Neural crest cell (in vitro differentiated cells): ENCODE measurements at regions not wholly inside any gene's neighbourhood (a gene's known extent, or its start where the extent isn't known, plus 50 kb on each side); places are given as distances from the start of the nearest gene placed in this dataset.

Source experiments
- DNase-seq: peaks from one replicate; pipeline ENCODE4 v3.0.0; 2021; ENCODE audit warnings: low read depth, mixed read lengths, low spot score
- H3K27ac Mint-ChIP-seq: one replicate; pipeline ENCODE4 v1.8.0; 2021; ENCODE audit warnings: mild to moderate bottlenecking, mixed read lengths; ENCODE audit not compliant: unreplicated experiment
- H3K27me3 Mint-ChIP-seq: 2 replicates; pipeline ENCODE4 v1.8.0; 2021; ENCODE audit warnings: low read depth, mild to moderate bottlenecking, mixed read lengths
- H3K36me3 Mint-ChIP-seq: 2 replicates; pipeline ENCODE4 v1.8.0; 2021; ENCODE audit warnings: low read depth, mild to moderate bottlenecking, mixed read lengths
- H3K4me1 Mint-ChIP-seq: 2 replicates; pipeline ENCODE4 v1.8.0; 2021; ENCODE audit warnings: mixed read lengths
- H3K4me3 Mint-ChIP-seq: one replicate; pipeline ENCODE4 v1.8.0; 2021; ENCODE audit warnings: mild to moderate bottlenecking, mixed read lengths
- H3K9me3 Mint-ChIP-seq: 2 replicates; pipeline ENCODE4 v1.8.0; 2021; ENCODE audit warnings: mixed read lengths
- TF ChIP-seq, protein P1 (sequence below): fragments of 200-600 bp; sonication (generic); conservative IDR thresholded peaks from 2 replicates; pipeline ENCODE4 v1.5.0; 2021; ENCODE audit warnings: antibody characterized with exemption, mild to moderate bottlenecking

DNA sequence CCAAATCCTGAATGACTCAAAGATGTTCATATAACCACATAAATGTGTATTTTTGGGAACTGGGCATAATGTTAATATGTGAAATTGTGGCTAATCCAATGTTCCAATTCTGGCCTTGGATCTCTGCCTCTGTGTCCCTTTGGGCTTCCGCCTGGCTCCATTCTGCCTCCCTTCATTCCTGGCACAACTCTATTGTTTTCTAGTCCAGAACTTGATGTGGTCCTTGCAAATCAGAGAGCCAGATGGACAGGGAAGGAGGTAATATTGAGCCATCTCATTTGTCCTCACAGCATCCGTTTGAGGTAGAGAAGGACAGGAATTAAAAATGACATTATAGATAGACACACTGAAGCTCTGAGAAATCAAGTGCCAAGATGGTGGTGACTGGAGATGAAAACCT lies 355.7 kb upstream of the TBL1XR1 start:
- Mint-ChIP-seq H3K27me3 (no peaks in the 10 kb centered on the region), H3K36me3 (no peaks in the 10 kb centered on the region), H3K4me1 (peaks cover 44% of the 10 kb centered on the region), H3K4me3 (no peak overlapping the region), H3K9me3 (no peaks in the 10 kb centered on the region), H3K27ac (peak overlapping the region; percentile 44)
- TF ChIP-seq, protein P1, sequence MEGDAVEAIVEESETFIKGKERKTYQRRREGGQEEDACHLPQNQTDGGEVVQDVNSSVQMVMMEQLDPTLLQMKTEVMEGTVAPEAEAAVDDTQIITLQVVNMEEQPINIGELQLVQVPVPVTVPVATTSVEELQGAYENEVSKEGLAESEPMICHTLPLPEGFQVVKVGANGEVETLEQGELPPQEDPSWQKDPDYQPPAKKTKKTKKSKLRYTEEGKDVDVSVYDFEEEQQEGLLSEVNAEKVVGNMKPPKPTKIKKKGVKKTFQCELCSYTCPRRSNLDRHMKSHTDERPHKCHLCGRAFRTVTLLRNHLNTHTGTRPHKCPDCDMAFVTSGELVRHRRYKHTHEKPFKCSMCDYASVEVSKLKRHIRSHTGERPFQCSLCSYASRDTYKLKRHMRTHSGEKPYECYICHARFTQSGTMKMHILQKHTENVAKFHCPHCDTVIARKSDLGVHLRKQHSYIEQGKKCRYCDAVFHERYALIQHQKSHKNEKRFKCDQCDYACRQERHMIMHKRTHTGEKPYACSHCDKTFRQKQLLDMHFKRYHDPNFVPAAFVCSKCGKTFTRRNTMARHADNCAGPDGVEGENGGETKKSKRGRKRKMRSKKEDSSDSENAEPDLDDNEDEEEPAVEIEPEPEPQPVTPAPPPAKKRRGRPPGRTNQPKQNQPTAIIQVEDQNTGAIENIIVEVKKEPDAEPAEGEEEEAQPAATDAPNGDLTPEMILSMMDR = no peak
- no peak for DNase-seq

DNA sequence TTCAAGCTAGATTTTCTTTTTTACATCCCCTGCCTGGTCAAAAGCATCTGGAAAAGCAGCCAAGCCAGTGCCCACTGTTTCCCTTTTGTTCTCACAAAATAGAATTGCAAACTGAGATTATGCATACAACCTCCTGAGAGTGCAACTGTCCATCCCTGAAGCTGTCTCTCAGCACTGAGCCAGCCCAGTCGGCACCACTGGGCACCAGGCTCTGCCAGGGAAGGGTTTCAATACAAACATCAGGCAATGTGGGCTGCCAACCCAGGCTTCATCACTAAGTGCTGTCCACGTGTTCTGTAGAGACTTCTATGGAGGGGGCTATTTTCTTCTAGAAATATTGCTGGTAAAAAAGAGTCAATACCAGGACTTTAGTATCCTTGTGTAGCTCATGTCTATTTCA lies 356.3 kb upstream of the TBL1XR1 start:
- Mint-ChIP-seq H3K27me3 (no peaks in the 10 kb centered on the region), H3K27ac (no peak overlapping the region)

DNA sequence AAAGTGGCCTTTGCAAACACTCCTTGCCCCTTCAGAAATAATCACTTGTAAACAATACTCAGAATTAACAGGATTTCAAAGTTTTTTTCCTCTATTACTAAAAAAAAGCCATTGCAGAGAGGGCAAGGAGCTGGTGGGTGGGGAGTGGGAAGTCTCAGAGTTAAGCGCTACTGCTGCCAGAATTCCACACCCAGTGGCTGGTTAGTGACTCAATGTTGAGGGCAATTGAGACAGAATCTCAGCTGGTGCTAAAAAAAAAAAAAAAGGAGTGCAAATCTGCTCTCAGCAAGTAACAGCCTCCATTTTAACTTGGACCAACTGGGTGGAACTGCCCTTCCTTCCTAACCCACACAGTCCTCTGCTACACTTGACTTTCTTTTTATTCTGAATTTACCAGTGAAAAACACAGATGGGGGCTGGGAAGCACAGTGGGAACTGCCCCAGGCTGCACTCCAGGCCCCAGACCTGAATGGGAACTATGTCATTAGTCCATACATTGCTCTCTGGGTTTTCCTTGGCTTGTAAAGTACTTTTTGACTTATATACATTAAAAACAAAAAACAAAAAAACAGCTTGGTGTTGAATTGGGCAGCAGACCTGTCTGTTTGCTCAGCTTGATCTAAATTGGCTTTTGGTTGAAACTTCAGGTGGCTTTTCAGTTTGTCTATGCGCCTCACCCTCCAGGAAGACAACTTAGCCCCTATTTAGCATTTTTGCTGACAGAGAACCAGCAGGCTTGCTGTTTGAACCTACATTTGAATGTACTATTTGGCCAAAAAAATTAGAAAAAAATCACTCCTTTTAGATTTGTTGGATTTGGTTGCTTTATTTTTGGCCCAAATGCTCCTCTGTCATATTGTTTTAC lies 357.8 kb upstream of the TBL1XR1 start:
- peaks cover 3% of the 10 kb centered on the region for H3K9me3 Mint-ChIP-seq
- no peak overlapping the region for H3K4me3 Mint-ChIP-seq
- H3K27me3 Mint-ChIP-seq = no peaks in the 10 kb centered on the region
- no peak for DNase-seq
- no peaks in the 10 kb centered on the region for H3K36me3 Mint-ChIP-seq
- H3K27ac Mint-ChIP-seq = no peak overlapping the region
- H3K4me1 Mint-ChIP-seq = peaks cover 37% of the 10 kb centered on the region
- TF ChIP-seq, protein P1 = no peak

More for the DNA sequence above, 356.3 kb upstream of the TBL1XR1 start:
- no peak overlapping the region for H3K4me3 Mint-ChIP-seq
- no peaks in the 10 kb centered on the region for H3K9me3 Mint-ChIP-seq
- no peaks in the 10 kb centered on the region for H3K36me3 Mint-ChIP-seq
- TF ChIP-seq, protein P1 = no peak
- peaks cover 42% of the 10 kb centered on the region for H3K4me1 Mint-ChIP-seq
- no peak for DNase-seq

DNA sequence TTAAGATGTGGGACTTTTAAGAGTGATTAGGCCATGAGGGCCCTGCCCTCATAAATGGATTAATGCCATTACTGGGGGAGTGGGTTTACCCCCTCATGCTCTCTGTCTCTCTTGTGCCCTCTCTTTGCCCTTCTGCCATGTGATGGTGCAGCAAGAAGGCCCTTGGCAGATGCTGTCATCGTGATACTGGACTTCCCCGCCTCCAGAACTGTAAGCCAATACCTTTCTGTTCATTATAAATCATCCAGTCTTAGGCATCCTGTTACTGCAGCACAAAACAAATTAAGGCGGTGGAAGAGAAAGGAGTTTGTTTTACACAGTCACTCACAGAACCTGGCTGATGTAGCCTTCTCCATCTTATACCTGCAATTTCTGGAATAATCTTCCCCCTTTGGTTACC lies 360.3 kb upstream of the TBL1XR1 start:
- Mint-ChIP-seq H3K4me1 (peaks cover 27% of the 10 kb centered on the region), H3K4me3 (no peak overlapping the region), H3K27me3 (no peaks in the 10 kb centered on the region), H3K9me3 (peaks cover 3% of the 10 kb centered on the region), H3K27ac (peak overlapping the region; percentile 13), H3K36me3 (no peaks in the 10 kb centered on the region)
- TF ChIP-seq, protein P1 = no peak
- no peak for DNase-seq

DNA sequence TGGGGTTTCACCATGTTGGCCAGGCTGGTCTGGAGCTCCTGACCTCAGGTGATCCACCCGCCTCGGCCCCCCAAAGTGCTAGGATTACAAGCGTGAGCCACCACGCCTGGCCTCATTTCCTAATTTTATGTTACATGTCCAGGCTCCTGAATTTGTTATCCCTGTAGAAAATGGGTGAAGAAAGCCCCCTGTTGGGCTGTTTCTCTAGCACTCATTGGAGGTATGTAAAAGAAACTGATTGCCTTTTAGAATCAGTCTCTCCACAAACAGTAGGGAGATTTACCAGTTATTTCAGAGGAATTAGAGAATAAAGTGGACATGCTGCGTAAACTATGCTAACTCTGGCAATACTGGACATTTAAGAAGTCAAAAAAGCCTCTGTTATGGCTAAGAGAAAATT lies 364.1 kb upstream of the TBL1XR1 start:
- H3K36me3 Mint-ChIP-seq = no peaks in the 10 kb centered on the region
- H3K4me1 Mint-ChIP-seq = peaks cover 3% of the 10 kb centered on the region
- no peak overlapping the region for H3K27ac Mint-ChIP-seq
- peaks cover 3% of the 10 kb centered on the region for H3K9me3 Mint-ChIP-seq
- H3K27me3 Mint-ChIP-seq = no peaks in the 10 kb centered on the region
- H3K4me3 Mint-ChIP-seq = no peak overlapping the region
- TF ChIP-seq, protein P1 = no peak
- no peak for DNase-seq
